GM23338 (cell line): ENCODE measurements at regions not wholly inside any gene's neighbourhood (a gene's known extent, or its start where the extent isn't known, plus 50 kb on each side); places are given as distances from the start of the nearest gene placed in this dataset.
A peak's percentile ranks its signal among the peaks of the same experiment; 100 is the strongest.

Experiments used
- ATAC-seq: fragments of 200-7000 bp; cut with Tn5 transposase; 3 replicates; pipeline ENCODE4 v1.9.1; 2020
- DNase-seq: peaks from one replicate; pipeline ENCODE4 v3.0.0-alpha.2; 2015; ENCODE audit warnings: low spot score
- H2AFZ ChIP-seq: fragments of 200-600 bp; sonication (generic); 2 replicates; pipeline ENCODE4 v1.8.0; 2016; ENCODE audit warnings: antibody characterized with exemption, mild to moderate bottlenecking, moderate library complexity
- H3F3A ChIP-seq: fragments of 200-600 bp; sonication (generic); replicated peaks from 2 replicates; pipeline ENCODE4 v1.8.0; 2017; ENCODE audit warnings: antibody characterized with exemption, mixed run types, low read depth
- H3K27ac ChIP-seq: fragments of 200-600 bp; sonication (generic); 2 replicates; pipeline ENCODE4 v1.6.1; 2016; ENCODE audit warnings: low read depth
- H3K27me3 ChIP-seq: fragments of 200-600 bp; sonication (generic); 2 replicates; pipeline ENCODE4 v1.8.0; 2016; ENCODE audit warnings: mild to moderate bottlenecking, mixed run types, moderate library complexity; ENCODE audit not compliant: insufficient read depth
- H3K36me3 ChIP-seq: fragments of 200-600 bp; sonication (generic); 2 replicates; pipeline ENCODE4 v1.8.0; 2016; ENCODE audit warnings: mild to moderate bottlenecking; ENCODE audit not compliant: insufficient read depth
- H3K4me1 ChIP-seq: fragments of 200-600 bp; sonication (generic); 2 replicates; pipeline ENCODE4 v1.8.0; 2016; ENCODE audit warnings: mild to moderate bottlenecking, moderate library complexity; ENCODE audit not compliant: insufficient read depth
- H3K4me2 ChIP-seq: fragments of 200-600 bp; sonication (generic); 2 replicates; pipeline ENCODE4 v1.7.1; 2017; ENCODE audit warnings: mixed run types
- H3K4me3 ChIP-seq: fragments of 200-600 bp; sonication (generic); 2 replicates; pipeline ENCODE4 v1.6.1; 2016; ENCODE audit warnings: mixed run types
- H3K79me2 ChIP-seq: fragments of 200-600 bp; sonication (generic); replicated peaks from 2 replicates; pipeline ENCODE4 v1.8.0; 2017; ENCODE audit warnings: mild to moderate bottlenecking; ENCODE audit not compliant: insufficient read depth
- H3K9me2 ChIP-seq: fragments of 200-600 bp; sonication (generic); 2 replicates; pipeline ENCODE4 v1.8.0; 2017; ENCODE audit not compliant: insufficient read depth
- H4K20me1 ChIP-seq: fragments of 200-600 bp; sonication (generic); replicated peaks from 2 replicates; pipeline ENCODE4 v1.8.0; 2017; ENCODE audit warnings: mild to moderate bottlenecking; ENCODE audit not compliant: insufficient read depth
- H3K27ac Mint-ChIP-seq: 2 replicates; pipeline ENCODE4 v1.8.0; 2020; ENCODE audit warnings: inconsistent platforms, mild to moderate bottlenecking, moderate library complexity, mixed read lengths
- H3K27me3 Mint-ChIP-seq: 3 replicates; pipeline ENCODE4 v1.8.0; 2022; ENCODE audit warnings: low read depth, mild to moderate bottlenecking, moderate library complexity, mixed read lengths, inconsistent platforms; ENCODE audit not compliant: insufficient read depth, poor library complexity
- H3K36me3 Mint-ChIP-seq: 3 replicates; pipeline ENCODE4 v1.8.0; 2021; ENCODE audit warnings: low read depth, mild to moderate bottlenecking, inconsistent platforms, moderate library complexity, mixed read lengths
- H3K4me1 Mint-ChIP-seq: 3 replicates; pipeline ENCODE4 v1.8.0; 2020; ENCODE audit warnings: mild to moderate bottlenecking, inconsistent platforms, mixed read lengths
- H3K4me3 Mint-ChIP-seq: 3 replicates; pipeline ENCODE4 v1.8.0; 2021; ENCODE audit warnings: moderate library complexity, mild to moderate bottlenecking, inconsistent platforms, mixed read lengths
- H3K9me3 Mint-ChIP-seq: 3 replicates; pipeline ENCODE4 v1.8.0; 2020; ENCODE audit warnings: moderate library complexity, mild to moderate bottlenecking, inconsistent platforms, mixed read lengths
- CREB1 ChIP-seq: fragments of 250-450 bp; sonication (Bioruptor Pico); IDR thresholded peaks from 2 replicates; pipeline ENCODE4 v1.5.0; 2020; ENCODE audit warnings: low read depth, mild to moderate bottlenecking, moderate library complexity
- CTCF ChIP-seq, 2 experiments: fragments of 200-600 bp in 1 of 2; sonication (generic) in 1 of 2; conservative IDR thresholded peaks; 2 replicates each; pipeline versions ENCODE4 v1.5.1 to v1.6.1; 2016 to 2017; ENCODE audit warnings: antibody characterized with exemption in 2 of 2, low read depth in 2 of 2, mild to moderate bottlenecking in 2 of 2, moderate library complexity in 1 of 2
- ETS1 ChIP-seq: IDR thresholded peaks from 2 replicates; pipeline ENCODE4 v1.6.1; 2016; ENCODE audit warnings: antibody characterized with exemption
- EZH2 ChIP-seq: fragments of 200-600 bp; sonication (generic); IDR thresholded peaks from one replicate; pipeline ENCODE4 v1.8.0; 2017; ENCODE audit warnings: antibody characterized with exemption, mild to moderate bottlenecking, low read depth; ENCODE audit not compliant: unreplicated experiment
- EZH2phosphoT487 ChIP-seq: fragments of 200-600 bp; sonication (generic); IDR thresholded peaks from one replicate; pipeline ENCODE4 v1.8.1; 2018; ENCODE audit warnings: antibody characterized with exemption; ENCODE audit not compliant: unreplicated experiment
- JUNB ChIP-seq: IDR thresholded peaks from one replicate; pipeline ENCODE4 v1.6.1; 2016; ENCODE audit warnings: antibody characterized with exemption; ENCODE audit not compliant: unreplicated experiment
- NANOG ChIP-seq: IDR thresholded peaks from 2 replicates; pipeline ENCODE4 v1.6.1; 2016; ENCODE audit warnings: antibody characterized with exemption, borderline replicate concordance
- POLR2AphosphoS5 ChIP-seq: IDR thresholded peaks from 2 replicates; pipeline ENCODE4 v1.6.1; 2016; ENCODE audit warnings: antibody characterized with exemption, low read depth
- STAT1 ChIP-seq: IDR thresholded peaks from one replicate; pipeline ENCODE4 v1.6.1; 2016; ENCODE audit warnings: antibody characterized with exemption; ENCODE audit not compliant: unreplicated experiment
- ZNF114 ChIP-seq: fragments of 250-450 bp; sonication (Bioruptor Pico); IDR thresholded peaks from 2 replicates; pipeline ENCODE4 v1.5.0; 2020; ENCODE audit warnings: mild to moderate bottlenecking, moderate library complexity
- ZNF331 ChIP-seq: fragments of 250-450 bp; sonication (Bioruptor Pico); IDR thresholded peaks from 2 replicates; pipeline ENCODE4 v1.5.0; 2020; ENCODE audit warnings: low read depth, mild to moderate bottlenecking, moderate library complexity
- TF ChIP-seq, protein P1 (sequence below): fragments of 250-450 bp; sonication (Bioruptor Pico); IDR thresholded peaks from 2 replicates; pipeline ENCODE4 v1.5.0; 2020; ENCODE audit warnings: mild to moderate bottlenecking, moderate library complexity
- TF ChIP-seq, protein P2 (sequence below): IDR thresholded peaks from one replicate; pipeline ENCODE4 v1.6.1; 2018; ENCODE audit warnings: antibody characterized with exemption; ENCODE audit not compliant: unreplicated experiment

DNA sequence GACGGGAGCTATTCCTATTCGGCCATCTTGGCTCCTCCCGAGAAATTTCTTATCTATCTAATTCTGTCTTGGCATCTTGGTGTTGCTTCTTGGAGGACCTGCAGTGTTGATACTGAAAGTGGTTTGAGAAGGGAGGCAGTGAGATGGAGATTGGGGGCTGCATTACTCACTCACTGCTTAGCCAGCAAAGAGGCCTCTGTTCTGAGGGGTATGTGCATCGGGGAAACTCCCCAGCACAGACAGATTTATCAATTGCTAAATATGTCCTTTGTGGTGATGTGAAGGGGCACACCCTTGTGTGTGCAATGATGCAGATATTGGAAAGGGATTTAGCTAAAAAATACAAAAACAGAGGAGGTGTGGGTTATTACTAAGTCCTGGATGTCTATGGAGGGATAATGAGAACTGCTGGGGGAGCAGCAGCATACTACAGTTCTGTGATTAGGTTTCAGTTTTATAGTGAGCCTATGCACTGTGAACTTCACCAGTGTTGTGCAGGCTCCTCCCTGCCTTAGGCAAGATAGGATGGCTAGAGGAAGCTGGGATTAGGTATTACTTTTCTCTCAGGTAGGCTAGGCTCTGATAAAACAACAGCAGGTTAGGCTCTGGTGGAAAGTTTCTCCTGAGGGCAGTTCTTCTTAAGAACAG, 279.0 kb downstream of the HS3ST1 start:
- H3K4me2 ChIP-seq, result peak overlapping the region; percentile 72
- Mint-ChIP-seq H3K9me3 (peaks cover 11% of the 10 kb centered on the region; the same call in 2 of the 3 replicates), H3K4me1 (peaks cover 23% of the 10 kb centered on the region), H3K27me3 (no peaks in the 10 kb centered on the region), H3K36me3 (no peaks in the 10 kb centered on the region), H3K27ac (peak overlapping the region; percentile 88; the same call in 1 of the 2 replicates), H3K4me3 (peak overlapping the region; percentile 14; the same call in 1 of the 3 replicates)
- H3K36me3 ChIP-seq, result no peaks in the 10 kb centered on the region
- no peaks in the 10 kb centered on the region for H3K27me3 ChIP-seq
- DNase-seq (no peak), ATAC-seq (peak; percentile 58)
- no peaks in the 10 kb centered on the region; the same call in 1 of the 2 replicates for H3K9me2 ChIP-seq
- H3K4me3 ChIP-seq, result peak overlapping the region; percentile 42
- 0 out of 2 replicates have a peak overlapping the region, but pooled peaks have one; percentile 9 for H2AFZ ChIP-seq
- no peaks in the 10 kb centered on the region for H4K20me1 ChIP-seq
- no peaks in the 10 kb centered on the region for H3F3A ChIP-seq
- H3K27ac ChIP-seq, result peak overlapping the region; percentile 59; the same call in 1 of the 2 replicates
- TF ChIP-seq ZNF114 (CRISPR knock-in tag) (no peak), POLR2AphosphoS5 (no peak), STAT1 (no peak), CREB1 (CRISPR knock-in tag) (no peak), EZH2phosphoT487 (no peak), CTCF (conservative IDR thresholded peaks at IDR 0.05; ENCODE audit: low read depth in 2 of 2) (no peak), NANOG (no peak), ZNF331 (CRISPR knock-in tag) (no peak), ETS1 (no peak), JUNB (no peak), EZH2 (no peak)
- TF ChIP-seq, protein P1, sequence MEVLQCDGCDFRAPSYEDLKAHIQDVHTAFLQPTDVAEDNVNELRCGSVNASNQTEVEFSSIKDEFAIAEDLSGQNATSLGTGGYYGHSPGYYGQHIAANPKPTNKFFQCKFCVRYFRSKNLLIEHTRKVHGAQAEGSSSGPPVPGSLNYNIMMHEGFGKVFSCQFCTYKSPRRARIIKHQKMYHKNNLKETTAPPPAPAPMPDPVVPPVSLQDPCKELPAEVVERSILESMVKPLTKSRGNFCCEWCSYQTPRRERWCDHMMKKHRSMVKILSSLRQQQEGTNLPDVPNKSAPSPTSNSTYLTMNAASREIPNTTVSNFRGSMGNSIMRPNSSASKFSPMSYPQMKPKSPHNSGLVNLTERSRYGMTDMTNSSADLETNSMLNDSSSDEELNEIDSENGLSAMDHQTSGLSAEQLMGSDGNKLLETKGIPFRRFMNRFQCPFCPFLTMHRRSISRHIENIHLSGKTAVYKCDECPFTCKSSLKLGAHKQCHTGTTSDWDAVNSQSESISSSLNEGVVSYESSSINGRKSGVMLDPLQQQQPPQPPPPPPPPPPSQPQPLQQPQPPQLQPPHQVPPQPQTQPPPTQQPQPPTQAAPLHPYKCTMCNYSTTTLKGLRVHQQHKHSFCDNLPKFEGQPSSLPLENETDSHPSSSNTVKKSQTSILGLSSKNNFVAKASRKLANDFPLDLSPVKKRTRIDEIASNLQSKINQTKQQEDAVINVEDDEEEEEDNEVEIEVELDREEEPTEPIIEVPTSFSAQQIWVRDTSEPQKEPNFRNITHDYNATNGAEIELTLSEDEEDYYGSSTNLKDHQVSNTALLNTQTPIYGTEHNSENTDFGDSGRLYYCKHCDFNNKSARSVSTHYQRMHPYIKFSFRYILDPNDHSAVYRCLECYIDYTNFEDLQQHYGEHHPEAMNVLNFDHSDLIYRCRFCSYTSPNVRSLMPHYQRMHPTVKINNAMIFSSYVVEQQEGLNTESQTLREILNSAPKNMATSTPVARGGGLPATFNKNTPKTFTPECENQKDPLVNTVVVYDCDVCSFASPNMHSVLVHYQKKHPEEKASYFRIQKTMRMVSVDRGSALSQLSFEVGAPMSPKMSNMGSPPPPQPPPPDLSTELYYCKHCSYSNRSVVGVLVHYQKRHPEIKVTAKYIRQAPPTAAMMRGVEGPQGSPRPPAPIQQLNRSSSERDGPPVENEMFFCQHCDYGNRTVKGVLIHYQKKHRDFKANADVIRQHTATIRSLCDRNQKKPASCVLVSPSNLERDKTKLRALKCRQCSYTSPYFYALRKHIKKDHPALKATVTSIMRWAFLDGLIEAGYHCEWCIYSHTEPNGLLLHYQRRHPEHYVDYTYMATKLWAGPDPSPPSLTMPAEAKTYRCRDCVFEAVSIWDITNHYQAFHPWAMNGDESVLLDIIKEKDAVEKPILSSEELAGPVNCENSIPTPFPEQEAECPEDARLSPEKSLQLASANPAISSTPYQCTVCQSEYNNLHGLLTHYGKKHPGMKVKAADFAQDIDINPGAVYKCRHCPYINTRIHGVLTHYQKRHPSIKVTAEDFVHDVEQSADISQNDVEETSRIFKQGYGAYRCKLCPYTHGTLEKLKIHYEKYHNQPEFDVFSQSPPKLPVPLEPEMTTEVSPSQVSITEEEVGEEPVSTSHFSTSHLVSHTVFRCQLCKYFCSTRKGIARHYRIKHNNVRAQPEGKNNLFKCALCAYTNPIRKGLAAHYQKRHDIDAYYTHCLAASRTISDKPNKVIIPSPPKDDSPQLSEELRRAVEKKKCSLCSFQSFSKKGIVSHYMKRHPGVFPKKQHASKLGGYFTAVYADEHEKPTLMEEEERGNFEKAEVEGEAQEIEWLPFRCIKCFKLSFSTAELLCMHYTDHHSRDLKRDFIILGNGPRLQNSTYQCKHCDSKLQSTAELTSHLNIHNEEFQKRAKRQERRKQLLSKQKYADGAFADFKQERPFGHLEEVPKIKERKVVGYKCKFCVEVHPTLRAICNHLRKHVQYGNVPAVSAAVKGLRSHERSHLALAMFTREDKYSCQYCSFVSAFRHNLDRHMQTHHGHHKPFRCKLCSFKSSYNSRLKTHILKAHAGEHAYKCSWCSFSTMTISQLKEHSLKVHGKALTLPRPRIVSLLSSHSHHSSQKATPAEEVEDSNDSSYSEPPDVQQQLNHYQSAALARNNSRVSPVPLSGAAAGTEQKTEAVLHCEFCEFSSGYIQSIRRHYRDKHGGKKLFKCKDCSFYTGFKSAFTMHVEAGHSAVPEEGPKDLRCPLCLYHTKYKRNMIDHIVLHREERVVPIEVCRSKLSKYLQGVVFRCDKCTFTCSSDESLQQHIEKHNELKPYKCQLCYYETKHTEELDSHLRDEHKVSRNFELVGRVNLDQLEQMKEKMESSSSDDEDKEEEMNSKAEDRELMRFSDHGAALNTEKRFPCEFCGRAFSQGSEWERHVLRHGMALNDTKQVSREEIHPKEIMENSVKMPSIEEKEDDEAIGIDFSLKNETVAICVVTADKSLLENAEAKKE (CRISPR knock-in tag), result no peak
- TF ChIP-seq, protein P2, sequence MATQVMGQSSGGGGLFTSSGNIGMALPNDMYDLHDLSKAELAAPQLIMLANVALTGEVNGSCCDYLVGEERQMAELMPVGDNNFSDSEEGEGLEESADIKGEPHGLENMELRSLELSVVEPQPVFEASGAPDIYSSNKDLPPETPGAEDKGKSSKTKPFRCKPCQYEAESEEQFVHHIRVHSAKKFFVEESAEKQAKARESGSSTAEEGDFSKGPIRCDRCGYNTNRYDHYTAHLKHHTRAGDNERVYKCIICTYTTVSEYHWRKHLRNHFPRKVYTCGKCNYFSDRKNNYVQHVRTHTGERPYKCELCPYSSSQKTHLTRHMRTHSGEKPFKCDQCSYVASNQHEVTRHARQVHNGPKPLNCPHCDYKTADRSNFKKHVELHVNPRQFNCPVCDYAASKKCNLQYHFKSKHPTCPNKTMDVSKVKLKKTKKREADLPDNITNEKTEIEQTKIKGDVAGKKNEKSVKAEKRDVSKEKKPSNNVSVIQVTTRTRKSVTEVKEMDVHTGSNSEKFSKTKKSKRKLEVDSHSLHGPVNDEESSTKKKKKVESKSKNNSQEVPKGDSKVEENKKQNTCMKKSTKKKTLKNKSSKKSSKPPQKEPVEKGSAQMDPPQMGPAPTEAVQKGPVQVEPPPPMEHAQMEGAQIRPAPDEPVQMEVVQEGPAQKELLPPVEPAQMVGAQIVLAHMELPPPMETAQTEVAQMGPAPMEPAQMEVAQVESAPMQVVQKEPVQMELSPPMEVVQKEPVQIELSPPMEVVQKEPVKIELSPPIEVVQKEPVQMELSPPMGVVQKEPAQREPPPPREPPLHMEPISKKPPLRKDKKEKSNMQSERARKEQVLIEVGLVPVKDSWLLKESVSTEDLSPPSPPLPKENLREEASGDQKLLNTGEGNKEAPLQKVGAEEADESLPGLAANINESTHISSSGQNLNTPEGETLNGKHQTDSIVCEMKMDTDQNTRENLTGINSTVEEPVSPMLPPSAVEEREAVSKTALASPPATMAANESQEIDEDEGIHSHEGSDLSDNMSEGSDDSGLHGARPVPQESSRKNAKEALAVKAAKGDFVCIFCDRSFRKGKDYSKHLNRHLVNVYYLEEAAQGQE, result no peak
- no peaks in the 10 kb centered on the region for H3K79me2 ChIP-seq
- peaks cover 37% of the 10 kb centered on the region for H3K4me1 ChIP-seq
